ENCODE measurements at regions not wholly inside any gene's neighbourhood (a gene's known extent, or its start where the extent isn't known, plus 50 kb on each side); places are given as distances from the start of the nearest gene placed in this dataset.

- TF ChIP-seq CHD7 (IDR thresholded peaks at IDR 0.05; ENCODE audit: insufficient replicate concordance, low read length), result no peak
- no peak for TF ChIP-seq ASH2L (IDR thresholded peaks at IDR 0.05; ENCODE audit: low read length)
- no peak for TF ChIP-seq ATF2 (IDR thresholded peaks at IDR 0.05; ENCODE audit: low read length)
- TF ChIP-seq SP2 (IDR thresholded peaks at IDR 0.05; ENCODE audit: low read length), result no peak
- TF ChIP-seq BACH1 (IDR thresholded peaks at IDR 0.05; ENCODE audit: low read length), result no peak
- TF ChIP-seq CTBP2 (IDR thresholded peaks at IDR 0.05; ENCODE audit: borderline replicate concordance, insufficient read depth, insufficient read length, low read length), result no peak
- TF ChIP-seq E2F6 (IDR thresholded peaks at IDR 0.05), result no peak
- TF ChIP-seq SUZ12 (IDR thresholded peaks at IDR 0.05; ENCODE audit: low read length), result no peak
- TF ChIP-seq MAFK (IDR thresholded peaks at IDR 0.05; ENCODE audit: low read depth, low read length), result no peak
These were observed 219.3 kb upstream of the GLI3 start (continued) for GRCh38 chr7:42456267-42456666.

Measured in H1 (cell line).